ENCODE measurements at regions not wholly inside any gene's neighbourhood (a gene's known extent, or its start where the extent isn't known, plus 50 kb on each side); places are given as distances from the start of the nearest gene placed in this dataset.

DNA sequence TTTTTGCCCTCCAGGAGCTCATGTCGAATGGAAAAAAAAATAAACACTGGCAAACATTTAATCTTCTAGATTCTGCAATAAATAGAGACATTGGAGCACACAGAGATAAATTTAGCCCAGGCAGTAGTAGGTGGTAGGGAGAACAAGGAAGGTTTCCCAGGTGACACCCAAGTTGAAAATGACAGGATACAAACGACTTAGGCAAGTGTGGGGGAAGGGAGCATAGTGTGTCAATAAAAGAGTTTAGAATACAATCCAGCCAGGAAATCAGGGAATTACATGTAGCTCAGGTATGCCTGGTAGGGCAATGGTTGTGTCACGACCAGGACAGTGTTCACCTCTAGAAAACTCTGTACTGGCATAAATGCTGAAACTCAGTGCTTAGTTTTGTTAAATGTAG is 364.6 kb upstream of the AGTR1 start:
- TF ChIP-seq, protein P1, sequence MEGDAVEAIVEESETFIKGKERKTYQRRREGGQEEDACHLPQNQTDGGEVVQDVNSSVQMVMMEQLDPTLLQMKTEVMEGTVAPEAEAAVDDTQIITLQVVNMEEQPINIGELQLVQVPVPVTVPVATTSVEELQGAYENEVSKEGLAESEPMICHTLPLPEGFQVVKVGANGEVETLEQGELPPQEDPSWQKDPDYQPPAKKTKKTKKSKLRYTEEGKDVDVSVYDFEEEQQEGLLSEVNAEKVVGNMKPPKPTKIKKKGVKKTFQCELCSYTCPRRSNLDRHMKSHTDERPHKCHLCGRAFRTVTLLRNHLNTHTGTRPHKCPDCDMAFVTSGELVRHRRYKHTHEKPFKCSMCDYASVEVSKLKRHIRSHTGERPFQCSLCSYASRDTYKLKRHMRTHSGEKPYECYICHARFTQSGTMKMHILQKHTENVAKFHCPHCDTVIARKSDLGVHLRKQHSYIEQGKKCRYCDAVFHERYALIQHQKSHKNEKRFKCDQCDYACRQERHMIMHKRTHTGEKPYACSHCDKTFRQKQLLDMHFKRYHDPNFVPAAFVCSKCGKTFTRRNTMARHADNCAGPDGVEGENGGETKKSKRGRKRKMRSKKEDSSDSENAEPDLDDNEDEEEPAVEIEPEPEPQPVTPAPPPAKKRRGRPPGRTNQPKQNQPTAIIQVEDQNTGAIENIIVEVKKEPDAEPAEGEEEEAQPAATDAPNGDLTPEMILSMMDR (IDR thresholded peaks at IDR 0.05; ENCODE audit: insufficient read depth, low read length, poor library complexity, severe bottlenecking) = no peak
- no peak for TF ChIP-seq EZH2phosphoT487 (conservative IDR thresholded peaks at IDR 0.05; ENCODE audit: low read length)
